Hypothalamus (tissue), 51 donors: ENCODE measurements at regions not wholly inside any gene's neighbourhood (a gene's known extent, or its start where the extent isn't known, plus 50 kb on each side); places are given as distances from the start of the nearest gene placed in this dataset.
A peak's percentile ranks its signal among the peaks of the same experiment; 100 is the strongest.
"Not testable (repeated sequence)": the region's sequence is repeated elsewhere in the genome, so short reads cannot be mapped to it uniquely, and the experiment has no call there.

Experiments
- DNase-seq, 51 donors: peaks; one replicate each; lab custom pipeline; 2025; lab: John Stamatoyannopoulos, UW

GRCh38 chr2:120511536-120511935, 165.6 kb downstream of the INHBB start:
- DNase-seq: peak in 25 of 51 donors; percentile 5 to 74 (median 33)

- DNase-seq: no peak
Measured at GRCh38 chr2:120511947-120512710, 166.2 kb downstream of the INHBB start.

GRCh38 chr2:120513776-120514357, 167.9 kb downstream of the INHBB start:
- DNase-seq: no peak

- no peak for DNase-seq
Measured at GRCh38 chr2:120514521-120514920, 168.6 kb downstream of the INHBB start.

- DNase-seq: not testable (repeated sequence)
Measured at GRCh38 chr2:120515066-120515758, 169.3 kb downstream of the INHBB start.

GRCh38 chr2:120515759-120516678, 170.1 kb downstream of the INHBB start:
- DNase-seq: no peak

GRCh38 chr2:120516679-120517314, 170.9 kb downstream of the INHBB start:
- no peak for DNase-seq

GRCh38 chr2:120517751-120518469, 172.0 kb downstream of the INHBB start:
- DNase-seq: no peak

GRCh38 chr2:120518819-120519218, 172.9 kb downstream of the INHBB start:
- no peak for DNase-seq

GRCh38 chr2:120519469-120519868, 173.5 kb downstream of the INHBB start:
- no peak for DNase-seq

- DNase-seq: no peak
Measured at GRCh38 chr2:120520454-120520853, 174.5 kb downstream of the INHBB start.

GRCh38 chr2:120520929-120521912, 175.3 kb downstream of the INHBB start:
- peak in 8 of 51 donors; percentile 3 to 38 (median 14) for DNase-seq

- DNase-seq: no peak
Measured at GRCh38 chr2:120522151-120522751, 176.3 kb downstream of the INHBB start.

GRCh38 chr2:120523766-120524165, 177.8 kb downstream of the INHBB start:
- DNase-seq: no peak

GRCh38 chr2:120524174-120524573, 178.2 kb downstream of the INHBB start:
- no peak for DNase-seq

GRCh38 chr2:120525056-120526046, 179.4 kb downstream of the INHBB start:
- no peak for DNase-seq
